AG10803 (cell line): ENCODE measurements at regions not wholly inside any gene's neighbourhood (a gene's known extent, or its start where the extent isn't known, plus 50 kb on each side); places are given as distances from the start of the nearest gene placed in this dataset.

ENCODE experiments used
- DNase-seq: peaks from one replicate; pipeline ENCODE4 v3.0.0; 2010; ENCODE audit warnings: low read depth
- H3K4me3 ChIP-seq: 2 replicates; pipeline ENCODE4 v1.5.1; 2011; ENCODE audit warnings: mild to moderate bottlenecking, low read length, control low read depth
- CTCF ChIP-seq: conservative IDR thresholded peaks from 2 replicates; pipeline ENCODE4 v1.5.1; 2011; ENCODE audit warnings: mild to moderate bottlenecking, low read length, control low read depth, inconsistent platforms

GRCh38 chr20:40309731-40310130 is 379.3 kb downstream of the MAFB start:
- no peak overlapping the region for H3K4me3 ChIP-seq
- TF ChIP-seq CTCF = no peak
- no peak for DNase-seq

DNA sequence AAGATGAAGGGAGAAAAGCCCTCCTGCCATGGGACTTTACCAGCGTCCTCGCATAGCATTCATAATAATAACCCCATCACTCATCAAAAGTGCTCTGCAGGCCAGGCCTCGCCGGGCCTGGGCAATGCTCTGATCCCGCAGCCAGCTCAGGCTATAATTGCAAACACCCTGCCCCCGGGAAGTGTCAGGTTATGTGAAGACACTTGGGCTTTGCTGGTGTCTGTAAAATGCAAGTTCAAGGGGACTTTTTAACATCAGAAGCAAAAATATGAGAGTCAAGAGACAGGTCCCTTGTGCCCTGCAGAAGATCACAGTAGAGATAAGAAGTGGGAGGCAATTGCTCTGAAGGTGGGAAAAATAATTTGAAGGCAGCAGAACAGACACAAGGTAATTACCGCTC is 381.0 kb downstream of the MAFB start:
- TF ChIP-seq CTCF = no peak
- no peak overlapping the region for H3K4me3 ChIP-seq
- DNase-seq = no peak

- no peak overlapping the region for H3K4me3 ChIP-seq
- no peak for DNase-seq
- TF ChIP-seq CTCF = no peak
These were observed 381.8 kb downstream of the MAFB start for GRCh38 chr20:40307268-40307667.

- TF ChIP-seq CTCF = no peak
- H3K4me3 ChIP-seq = no peak overlapping the region
- DNase-seq = no peak
These were observed 383.7 kb downstream of the MAFB start for GRCh38 chr20:40305303-40305702.

DNA sequence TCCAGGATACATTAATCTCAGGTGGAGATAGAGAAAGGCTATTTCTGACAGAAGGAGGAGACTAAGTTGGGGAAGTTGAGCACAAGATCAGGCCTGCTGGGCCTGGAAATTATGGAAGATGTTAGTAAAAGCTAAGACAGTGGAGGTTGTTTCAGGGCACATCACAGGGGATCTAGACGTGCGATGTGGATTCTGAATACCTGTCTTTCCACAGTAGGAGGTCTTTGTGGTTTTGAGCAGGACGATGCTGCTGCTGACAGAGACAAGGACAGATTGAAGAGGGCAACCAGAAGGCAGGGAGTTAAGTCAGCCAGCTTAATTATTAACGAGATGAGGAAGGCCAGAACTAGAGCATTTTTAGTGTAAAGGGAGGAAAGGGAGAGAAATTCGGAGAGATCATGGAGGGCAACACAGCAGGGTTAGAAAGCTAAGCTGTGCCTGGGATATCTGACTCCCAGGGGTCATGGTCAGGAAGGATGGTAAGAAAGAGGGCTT is 384.9 kb downstream of the MAFB start:
- DNase-seq = no peak
- no peak overlapping the region for H3K4me3 ChIP-seq
- TF ChIP-seq CTCF = no peak

DNA sequence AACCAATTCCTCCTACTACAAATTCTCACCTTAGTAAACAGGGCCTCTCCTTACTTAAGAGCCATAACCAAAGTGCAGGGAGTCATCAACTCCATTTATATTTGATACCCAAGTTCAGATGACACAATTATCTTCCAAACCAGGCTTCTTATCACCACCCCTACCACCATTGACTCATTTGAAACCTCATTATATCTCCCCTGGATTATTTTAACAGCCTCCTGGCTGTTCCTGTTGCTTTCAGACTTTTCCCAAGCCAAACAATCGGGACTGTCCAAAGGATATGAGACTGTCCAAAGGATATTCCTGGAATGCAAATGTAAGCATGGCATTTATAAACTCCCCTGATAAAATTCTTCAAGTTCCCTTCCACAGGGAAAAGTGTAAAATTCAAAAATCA is 394.3 kb downstream of the MAFB start:
- no peak overlapping the region for H3K4me3 ChIP-seq
- DNase-seq = no peak

DNA sequence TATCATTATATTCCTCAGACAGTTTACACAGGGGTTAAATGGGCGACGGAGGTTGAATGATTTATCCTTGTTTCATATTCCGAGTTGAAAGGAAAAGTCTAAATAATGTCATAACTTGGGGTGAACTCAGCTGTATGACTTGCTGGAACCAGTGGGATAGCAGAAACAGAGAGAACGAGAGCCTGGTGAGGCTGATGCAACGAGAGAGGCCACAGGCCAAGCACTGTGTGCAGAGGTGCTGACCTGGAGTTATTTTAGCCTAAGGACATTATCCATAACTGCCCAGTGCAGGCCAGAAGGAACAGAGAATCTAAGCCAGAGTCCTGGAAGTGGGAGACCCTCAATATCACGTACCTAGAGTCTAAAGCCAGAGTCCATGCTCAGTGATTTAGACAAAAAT is 394.9 kb downstream of the MAFB start:
- no peak overlapping the region for H3K4me3 ChIP-seq
- no peak for TF ChIP-seq CTCF
- DNase-seq = no peak

More for the DNA sequence above, 394.3 kb downstream of the MAFB start:
- TF ChIP-seq CTCF = no peak
